ENCODE measurements at regions not wholly inside any gene's neighbourhood (a gene's known extent, or its start where the extent isn't known, plus 50 kb on each side); places are given as distances from the start of the nearest gene placed in this dataset.
"Not testable (repeated sequence)": the region's sequence is repeated elsewhere in the genome, so short reads cannot be mapped to it uniquely, and the experiment has no call there.

DNA sequence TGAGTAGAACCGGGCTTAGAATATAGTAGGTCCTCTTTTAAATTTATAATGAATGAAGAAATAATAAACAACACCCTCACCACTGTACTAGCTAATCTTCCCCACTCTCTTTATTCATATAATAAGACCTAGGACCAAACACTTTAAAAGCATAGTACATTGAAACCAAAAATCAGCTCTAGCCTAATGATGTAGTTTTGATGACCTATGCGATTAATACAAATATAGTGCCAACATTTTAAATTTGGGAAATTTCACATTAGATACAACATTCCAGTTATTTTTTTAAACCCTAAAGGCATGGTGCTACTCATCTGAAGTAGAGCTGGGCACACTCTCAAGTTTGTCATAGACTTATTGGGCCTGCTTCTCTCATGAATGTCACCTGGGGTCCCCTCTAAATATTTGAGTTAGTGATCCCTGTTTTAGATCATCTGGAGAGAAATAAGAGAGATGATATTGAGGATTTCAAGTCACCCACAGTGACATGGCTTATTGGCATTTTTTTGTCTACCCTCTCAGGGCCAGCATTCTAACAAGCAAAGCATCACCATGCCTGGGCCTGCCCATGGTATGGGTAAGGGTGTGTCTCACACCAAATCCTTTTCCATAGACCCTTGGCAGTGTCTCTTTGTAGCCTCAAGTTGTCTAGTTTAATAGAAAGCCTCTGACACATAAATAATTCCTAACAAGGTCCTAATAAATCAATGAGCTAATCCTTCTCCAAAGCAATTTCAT, 319.8 kb downstream of the HIVEP2 start:
- in situ Hi-C loops (cut with HindIII; ENCODE audit: low sequenced_read_pairs) = no loop called here
- DNase-seq (ENCODE audit: low spot score) = no peak

DNA sequence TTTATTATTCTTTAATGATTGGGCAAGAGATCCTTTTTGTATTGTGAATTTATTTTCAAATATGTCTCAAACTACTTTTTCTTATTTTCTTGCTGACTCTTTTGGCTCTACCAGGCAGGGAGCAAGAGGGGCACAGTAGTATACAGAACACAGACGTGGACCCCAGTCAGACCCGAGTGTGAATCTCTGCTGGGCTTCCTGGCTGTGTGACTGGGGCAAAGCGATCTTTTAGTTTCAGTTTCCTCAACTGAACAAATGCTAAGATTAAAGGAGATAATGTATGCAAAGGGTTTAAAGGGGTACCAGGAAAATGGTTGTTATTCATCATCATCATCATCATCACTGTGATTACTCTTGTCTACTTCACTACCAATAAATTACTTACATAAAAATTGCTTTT, 317.5 kb downstream of the HIVEP2 start:
- in situ Hi-C loops (cut with HindIII; ENCODE audit: low sequenced_read_pairs) = no loop called here
- no peak for DNase-seq (ENCODE audit: low spot score)

- in situ Hi-C loops (cut with HindIII; ENCODE audit: low sequenced_read_pairs) = no loop called here
- DNase-seq (ENCODE audit: low spot score) = no peak
Measured at GRCh38 chr6:142631517-142632385, 313.2 kb downstream of the HIVEP2 start.

GRCh38 chr6:142633317-142633716, 311.7 kb downstream of the HIVEP2 start:
- in situ Hi-C loops (cut with HindIII; ENCODE audit: low sequenced_read_pairs) = no loop called here
- no peak for DNase-seq (ENCODE audit: low spot score)

GRCh38 chr6:142635130-142635529, 309.8 kb downstream of the HIVEP2 start:
- DNase-seq (ENCODE audit: low spot score) = no peak
- in situ Hi-C loops (cut with HindIII; ENCODE audit: low sequenced_read_pairs) = no loop called here

- DNase-seq (ENCODE audit: low spot score) = no peak
- in situ Hi-C loops (cut with HindIII; ENCODE audit: low sequenced_read_pairs) = no loop called here
Measured at GRCh38 chr6:142637624-142638351, 307.2 kb downstream of the HIVEP2 start.

- in situ Hi-C loops (cut with HindIII; ENCODE audit: low sequenced_read_pairs) = no loop called here
- no peak for DNase-seq (ENCODE audit: low spot score)
Measured at GRCh38 chr6:142642651-142643050, 302.3 kb downstream of the HIVEP2 start.

- no peak for DNase-seq (ENCODE audit: low spot score)
- in situ Hi-C loops (cut with HindIII; ENCODE audit: low sequenced_read_pairs) = no loop called here
Measured at GRCh38 chr6:142644866-142645265, 300.1 kb downstream of the HIVEP2 start.

GRCh38 chr6:142645663-142646062, 299.3 kb downstream of the HIVEP2 start:
- in situ Hi-C loops (cut with HindIII; ENCODE audit: low sequenced_read_pairs) = no loop called here
- no peak for DNase-seq (ENCODE audit: low spot score)

DNA sequence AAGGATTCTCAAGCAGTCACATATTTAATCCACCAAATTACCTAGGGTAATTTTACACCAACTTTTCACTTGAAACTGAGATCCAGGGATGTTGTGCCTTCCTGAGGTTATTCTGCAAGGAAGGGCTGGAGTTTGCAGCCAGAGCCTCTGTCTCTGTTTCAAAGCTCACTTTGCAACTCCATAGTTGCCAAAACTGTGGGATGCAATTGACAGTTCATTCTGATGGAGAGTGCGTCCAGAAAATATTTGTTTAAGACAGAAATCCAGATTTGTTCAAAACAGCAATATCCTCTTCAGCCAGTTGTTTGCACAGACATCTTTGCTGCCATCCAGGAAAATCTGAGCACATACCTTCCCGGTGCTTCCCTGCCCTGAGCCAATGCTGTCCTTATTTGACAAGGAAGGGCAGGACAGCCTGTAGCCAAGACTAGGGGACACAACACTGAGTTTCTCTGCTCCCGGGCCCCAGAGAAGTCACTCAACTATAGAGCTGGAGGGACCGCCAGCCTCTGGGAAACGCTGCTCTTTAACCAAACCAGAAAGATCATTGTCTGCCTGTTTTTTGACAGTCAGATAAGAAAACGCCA, 297.4 kb downstream of the HIVEP2 start:
- no peak for DNase-seq (ENCODE audit: low spot score)
- in situ Hi-C loops (cut with HindIII; ENCODE audit: low sequenced_read_pairs) = no loop called here

GRCh38 chr6:142648036-142648451, 296.9 kb downstream of the HIVEP2 start:
- no peak for DNase-seq (ENCODE audit: low spot score)
- in situ Hi-C loops (cut with HindIII; ENCODE audit: low sequenced_read_pairs) = no loop called here

DNA sequence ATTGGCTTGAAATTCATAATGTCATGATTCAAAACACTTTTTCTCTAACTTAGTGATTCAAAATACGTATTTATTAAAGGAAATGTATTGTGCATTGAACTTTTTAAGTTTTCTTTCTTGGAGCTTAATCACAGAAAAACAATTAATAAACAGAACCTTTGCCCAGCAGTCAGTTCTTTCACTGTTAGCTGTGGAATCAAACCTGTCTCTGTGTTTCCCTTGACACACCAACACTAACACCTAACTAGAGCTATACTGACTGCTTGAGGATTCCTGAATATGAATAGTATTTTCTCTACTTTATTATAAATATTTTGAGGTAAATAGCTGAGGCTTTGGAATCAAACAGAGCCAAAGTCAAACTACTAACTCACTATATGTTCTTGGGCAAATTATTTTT, 296.4 kb downstream of the HIVEP2 start:
- in situ Hi-C loops (cut with HindIII; ENCODE audit: low sequenced_read_pairs) = no loop called here
- DNase-seq (ENCODE audit: low spot score) = no peak

- in situ Hi-C loops (cut with HindIII; ENCODE audit: low sequenced_read_pairs); DNase-seq (ENCODE audit: low spot score): not testable (repeated sequence)
Measured at GRCh38 chr6:142649438-142650234, 295.3 kb downstream of the HIVEP2 start.

GRCh38 chr6:142651384-142651783, 293.6 kb downstream of the HIVEP2 start:
- no peak for DNase-seq (ENCODE audit: low spot score)
- in situ Hi-C loops (cut with HindIII; ENCODE audit: low sequenced_read_pairs) = no loop called here

DNA sequence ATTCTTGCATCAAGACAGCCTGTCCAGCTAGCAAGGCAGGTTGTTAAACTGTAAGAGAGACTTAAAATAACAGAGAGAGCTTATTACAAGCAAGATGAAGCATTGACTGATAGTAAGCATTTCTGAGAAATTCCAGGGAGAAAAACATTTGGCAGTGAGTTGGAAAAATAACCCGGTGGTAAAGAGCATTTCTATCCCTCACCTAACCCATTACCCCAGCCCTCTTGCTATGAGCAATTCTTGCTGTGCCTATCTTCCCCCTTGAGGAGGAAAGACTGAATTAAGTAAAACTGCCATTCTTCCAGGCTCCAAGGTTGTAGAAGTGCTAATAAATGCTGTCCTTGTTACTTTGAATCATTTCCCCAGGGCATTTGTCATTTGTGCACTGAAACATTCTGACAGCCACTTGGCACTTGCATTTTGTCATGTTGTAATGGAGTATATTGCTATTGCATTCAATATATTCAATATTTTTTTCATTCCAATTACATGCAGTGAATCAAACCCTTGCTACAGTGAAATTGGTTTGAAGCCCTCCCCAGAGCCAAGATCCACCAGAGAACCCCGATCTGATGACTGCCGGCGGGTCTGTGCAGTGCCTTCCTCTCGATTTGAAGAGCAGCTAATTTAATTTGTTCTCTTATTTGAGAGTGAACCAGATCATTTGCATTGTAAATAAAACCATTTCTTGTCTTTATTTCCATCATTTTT, 291.1 kb downstream of the HIVEP2 start:
- in situ Hi-C loops (cut with HindIII; ENCODE audit: low sequenced_read_pairs) = no loop called here
- DNase-seq (ENCODE audit: low spot score) = no peak

- DNase-seq (ENCODE audit: low spot score) = no peak
- in situ Hi-C loops (cut with HindIII; ENCODE audit: low sequenced_read_pairs) = no loop called here
Measured at GRCh38 chr6:142659661-142660060, 285.3 kb downstream of the HIVEP2 start.

DNA sequence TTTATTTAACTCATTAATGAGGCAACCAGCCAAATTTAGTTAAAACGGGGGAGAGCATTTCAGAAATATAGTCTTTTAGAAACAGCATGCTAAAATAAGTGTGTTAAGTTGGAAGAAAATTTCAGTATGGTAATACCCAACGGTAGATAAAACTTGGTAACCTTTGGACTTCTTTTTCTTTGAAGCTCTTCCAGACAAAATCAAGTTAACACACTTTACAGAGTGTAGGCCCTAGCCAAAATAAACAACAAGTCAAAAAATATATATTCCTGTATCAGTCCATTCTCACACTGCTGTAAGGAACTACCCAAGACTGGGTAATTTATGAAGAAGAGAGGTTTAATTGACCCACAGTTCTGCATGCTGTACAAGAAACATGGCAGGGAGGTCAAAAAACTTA, 279.6 kb downstream of the HIVEP2 start:
- DNase-seq (ENCODE audit: low spot score) = no peak
- in situ Hi-C loops (cut with HindIII; ENCODE audit: low sequenced_read_pairs) = no loop called here

DNA sequence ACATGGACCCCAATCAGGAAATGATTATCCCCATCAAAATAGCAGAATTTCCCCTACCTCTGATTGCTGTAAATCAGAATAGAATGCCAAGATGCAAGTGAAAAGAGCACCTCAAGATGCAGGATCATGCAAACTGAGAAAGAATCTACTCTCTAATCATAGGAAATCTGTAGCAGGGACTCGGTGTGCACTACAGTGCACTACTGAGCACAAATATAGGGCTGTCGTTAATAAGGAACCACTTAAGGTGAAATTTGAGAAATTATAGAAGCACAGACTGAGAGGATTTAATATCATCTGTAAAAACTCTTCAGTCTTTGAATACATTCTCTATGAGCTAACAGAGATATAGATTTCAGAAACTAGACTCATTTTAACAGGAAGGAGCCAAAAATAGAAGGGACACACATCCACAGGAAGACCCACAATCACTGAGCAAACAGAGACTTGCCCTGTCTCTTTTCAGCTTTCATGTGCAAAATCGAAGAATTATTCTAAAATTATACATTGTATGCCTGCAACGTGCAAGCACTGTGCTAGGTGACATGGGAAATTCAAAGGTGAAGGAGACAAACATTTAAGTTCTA, 278.3 kb downstream of the HIVEP2 start:
- DNase-seq (ENCODE audit: low spot score) = no peak
- in situ Hi-C loops (cut with HindIII; ENCODE audit: low sequenced_read_pairs) = no loop called here

Measured in G401 (cell line).